ENCODE measurements at regions not wholly inside any gene's neighbourhood (a gene's known extent, or its start where the extent isn't known, plus 50 kb on each side); places are given as distances from the start of the nearest gene placed in this dataset.
"Not testable (repeated sequence)": the region's sequence is repeated elsewhere in the genome, so short reads cannot be mapped to it uniquely, and the experiment has no call there.

GRCh38 chr2:121065239-121065638 lies 219.8 kb downstream of the TFCP2L1 start:
- DNase-seq, result no peak

- no peak for DNase-seq
These were observed 218.5 kb downstream of the TFCP2L1 start for GRCh38 chr2:121066526-121066925.

DNA sequence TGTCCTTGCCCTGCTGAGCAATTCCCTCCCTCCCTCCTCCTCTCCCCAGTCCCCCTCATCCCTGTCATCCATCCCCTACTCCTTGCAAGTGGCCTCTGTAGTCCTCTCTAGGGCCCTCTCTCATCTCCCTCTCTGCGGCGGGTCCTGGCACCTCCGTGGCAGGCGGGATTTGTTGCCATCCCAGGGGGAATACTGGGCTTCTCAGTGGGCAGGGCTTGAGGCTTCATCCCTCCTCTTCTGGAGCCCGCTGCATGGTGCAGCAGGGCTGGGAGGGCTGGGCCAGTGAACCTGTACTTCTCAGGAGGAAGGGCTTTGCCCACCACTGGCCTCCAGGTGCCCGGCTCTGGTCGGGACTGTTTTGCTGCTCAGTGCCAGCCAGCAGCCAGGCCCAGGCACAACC lies 216.2 kb downstream of the TFCP2L1 start:
- no peak for DNase-seq

DNA sequence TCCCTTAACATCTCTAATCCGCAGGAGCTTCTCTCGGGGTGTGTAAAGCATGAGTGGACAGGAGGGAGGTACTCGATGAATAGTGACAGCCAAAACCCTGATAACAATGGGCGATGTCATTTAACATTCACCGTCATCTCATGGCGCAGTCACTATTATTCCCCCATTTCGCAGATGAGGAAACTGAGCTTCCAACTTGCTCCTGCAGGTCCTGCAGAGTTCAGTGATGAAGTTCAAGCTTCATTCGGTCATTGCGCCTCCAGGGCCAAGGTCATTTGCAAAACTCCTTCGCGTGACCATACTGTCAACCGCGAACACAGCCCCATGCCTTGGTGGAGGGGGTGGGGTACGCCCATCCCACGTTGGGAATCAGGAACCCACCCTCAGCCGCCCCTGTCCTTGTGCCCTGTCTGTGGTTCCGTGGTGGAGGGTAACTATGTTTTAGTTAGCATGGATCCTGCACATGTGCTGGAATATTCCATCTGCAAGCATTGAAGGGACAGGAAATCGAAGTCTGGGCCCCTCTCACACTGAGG lies 215.5 kb downstream of the TFCP2L1 start:
- no peak for DNase-seq

DNA sequence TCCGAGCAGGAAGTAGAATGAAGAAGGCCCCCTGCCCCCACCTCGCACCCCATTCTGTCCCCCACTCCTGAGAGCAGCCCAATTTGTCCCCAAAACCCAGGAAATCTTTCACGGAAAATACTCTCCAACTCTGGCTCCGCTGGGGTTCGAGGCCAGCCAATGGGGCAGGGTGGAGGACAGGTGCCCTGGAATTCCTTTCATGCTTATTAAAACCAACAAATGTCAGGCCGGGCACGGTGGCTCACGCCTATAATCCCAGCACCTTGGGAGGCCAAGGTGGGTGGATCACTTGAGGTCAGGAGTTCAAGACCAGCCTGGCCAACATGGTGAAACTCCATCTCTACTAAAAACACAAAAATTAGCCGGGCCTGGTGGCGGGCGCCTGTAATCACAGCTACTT lies 214.9 kb downstream of the TFCP2L1 start:
- not testable (repeated sequence) for DNase-seq

DNA sequence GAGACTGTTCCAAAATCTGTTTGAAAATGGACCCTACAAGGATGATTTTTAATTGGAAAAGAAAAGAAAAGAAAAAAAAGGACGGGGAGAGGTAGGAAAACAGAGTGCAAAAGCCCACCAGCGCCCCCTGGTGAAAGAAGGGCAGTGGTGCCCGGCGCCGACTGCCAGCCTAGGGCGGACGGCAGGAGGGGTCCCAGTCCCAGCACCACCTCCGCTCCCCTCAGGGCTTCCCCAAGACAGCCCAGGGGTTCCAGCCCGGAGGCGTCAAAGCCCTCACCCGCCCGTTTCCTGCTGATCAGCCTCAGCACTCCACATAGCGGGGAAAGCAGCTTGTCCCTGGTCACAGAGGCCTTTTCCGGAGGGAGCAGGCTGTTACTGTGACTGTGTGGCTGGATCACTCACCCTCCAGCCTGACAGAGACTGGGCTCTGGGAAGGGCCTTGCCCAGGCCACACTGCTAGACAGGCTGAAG lies 213.9 kb downstream of the TFCP2L1 start:
- DNase-seq, result peak; percentile 62

- DNase-seq, result no peak
These were observed 212.2 kb downstream of the TFCP2L1 start for GRCh38 chr2:121072784-121073183.

GRCh38 chr2:121073320-121074210 lies 211.4 kb downstream of the TFCP2L1 start:
- DNase-seq, result no peak

DNA sequence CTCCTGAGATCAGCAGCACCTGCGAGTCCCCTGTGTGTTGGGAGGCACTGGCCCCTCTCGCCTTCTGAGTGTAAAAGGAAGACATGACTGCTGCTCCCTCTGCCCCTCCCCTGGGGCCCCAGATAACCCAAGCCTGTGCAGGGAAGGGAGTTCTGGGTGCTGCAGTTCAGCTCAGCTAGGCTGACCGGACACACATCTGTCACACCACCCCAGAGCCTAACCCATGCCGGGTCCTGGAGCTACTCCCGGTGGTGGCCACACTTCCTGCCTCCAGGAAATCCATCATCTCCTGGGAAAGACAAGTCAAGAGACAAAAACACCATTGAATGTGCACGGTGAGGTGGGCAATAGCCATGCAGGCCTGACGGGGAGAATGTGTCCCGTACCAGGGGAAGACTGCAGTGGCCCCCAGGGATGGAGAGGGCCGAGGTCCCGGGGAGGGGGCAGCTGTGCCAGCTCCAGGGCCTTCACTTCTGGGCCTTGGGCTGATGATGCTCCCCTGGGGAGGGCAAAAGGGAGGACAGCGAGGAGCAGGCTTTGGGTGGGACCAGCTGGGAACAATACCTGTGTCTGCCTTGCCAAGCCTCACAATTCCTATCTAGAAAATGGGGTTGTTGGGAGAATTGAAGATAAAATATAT lies 210.6 kb downstream of the TFCP2L1 start:
- DNase-seq, result peak; percentile 21

GRCh38 chr2:121075006-121075551 lies 209.9 kb downstream of the TFCP2L1 start:
- DNase-seq, result peak; percentile 50

DNA sequence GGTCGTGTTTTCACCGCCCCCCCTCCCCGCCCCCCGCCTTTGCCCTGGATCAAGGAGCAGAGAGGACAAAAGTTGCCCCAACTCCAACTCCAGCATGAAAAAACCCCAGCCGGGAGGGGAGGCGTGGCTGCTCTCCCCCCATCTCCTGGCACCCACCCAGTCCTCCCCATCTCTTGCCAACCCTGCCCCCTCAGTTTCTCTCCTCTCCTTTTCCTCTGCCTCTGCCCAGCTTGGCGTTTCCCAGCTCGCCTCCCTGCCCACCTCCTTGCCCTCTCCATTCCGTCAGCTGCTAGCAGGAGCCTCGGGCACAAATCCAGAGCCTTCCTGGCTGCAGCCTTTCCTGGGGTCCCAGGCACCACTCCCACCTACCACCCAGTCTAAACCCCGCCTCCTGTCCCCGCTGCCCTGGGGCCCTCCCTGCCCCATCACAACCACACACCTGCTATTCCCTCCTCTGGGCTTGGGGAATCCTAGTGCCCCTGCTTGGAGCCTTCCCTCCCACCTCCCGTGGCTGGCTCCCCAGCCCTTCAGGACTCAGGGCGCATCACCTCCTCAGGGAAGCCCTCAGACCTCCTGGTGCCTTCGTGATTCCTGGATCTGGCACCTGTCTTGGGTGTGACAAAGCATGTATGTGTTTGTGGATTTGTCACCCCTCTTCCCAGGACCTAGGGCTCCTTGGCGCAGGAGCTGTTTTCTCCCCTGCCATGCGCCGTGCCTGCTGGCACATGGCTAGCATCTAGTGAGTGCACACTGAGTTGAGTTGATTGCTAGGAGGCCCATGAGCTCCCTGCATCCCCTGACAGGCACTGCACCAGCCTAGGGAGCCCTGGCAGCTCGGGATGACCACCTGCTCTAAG lies 209.1 kb downstream of the TFCP2L1 start:
- no peak for DNase-seq

- no peak for DNase-seq
These were observed 208.5 kb downstream of the TFCP2L1 start for GRCh38 chr2:121076498-121076820.

- peak; percentile 81 for DNase-seq
These were observed 208.0 kb downstream of the TFCP2L1 start for GRCh38 chr2:121076885-121077549.

DNA sequence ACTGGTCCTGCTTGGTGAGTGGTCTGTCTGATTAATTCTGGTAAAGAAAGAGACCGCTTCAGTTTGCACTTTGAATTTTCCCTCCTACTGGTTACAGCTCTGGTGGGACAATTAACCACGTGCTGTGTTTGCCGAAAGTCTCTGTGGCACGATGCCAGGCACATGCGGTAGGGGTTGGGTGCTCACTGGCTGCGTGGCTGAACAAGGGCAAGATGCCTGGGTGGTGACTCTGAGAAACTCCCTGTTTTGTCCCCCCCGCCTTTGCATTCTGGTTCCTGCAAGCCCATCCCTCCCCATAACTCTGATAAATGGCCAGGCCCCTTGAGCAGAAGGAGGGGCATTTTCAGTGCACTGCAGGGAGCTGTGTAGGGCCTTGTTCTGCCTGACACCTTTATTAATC lies 206.1 kb downstream of the TFCP2L1 start:
- peak; percentile 62 for DNase-seq

- DNase-seq, result peak; percentile 52
These were observed 204.8 kb downstream of the TFCP2L1 start for GRCh38 chr2:121080013-121080772.

GRCh38 chr2:121081701-121082100 lies 203.3 kb downstream of the TFCP2L1 start:
- DNase-seq, result no peak

GRCh38 chr2:121082191-121082590 lies 202.8 kb downstream of the TFCP2L1 start:
- DNase-seq, result no peak

GRCh38 chr2:121084130-121084680 lies 200.8 kb downstream of the TFCP2L1 start:
- no peak for DNase-seq

DNA sequence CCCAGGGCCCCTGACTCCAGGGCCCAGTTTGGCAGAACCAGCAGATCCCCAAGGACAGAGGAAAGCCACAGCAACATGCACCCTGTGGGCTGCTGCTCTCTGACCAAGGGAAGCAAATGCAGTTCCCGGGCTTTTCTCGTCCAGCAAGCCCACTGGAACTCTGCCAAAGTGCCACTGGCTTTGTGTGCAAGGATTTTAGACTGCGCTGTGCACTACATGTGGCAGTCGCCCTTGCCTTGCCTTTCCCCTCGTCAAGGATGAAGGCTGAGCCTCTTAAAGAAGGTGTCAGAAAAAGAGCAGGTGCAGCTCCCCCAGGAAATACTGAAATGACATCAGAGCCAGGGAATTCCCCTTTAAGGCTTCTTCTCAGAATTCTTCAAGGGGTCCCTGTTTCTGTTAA lies 199.2 kb downstream of the TFCP2L1 start:
- DNase-seq, result peak; percentile 33

DNA sequence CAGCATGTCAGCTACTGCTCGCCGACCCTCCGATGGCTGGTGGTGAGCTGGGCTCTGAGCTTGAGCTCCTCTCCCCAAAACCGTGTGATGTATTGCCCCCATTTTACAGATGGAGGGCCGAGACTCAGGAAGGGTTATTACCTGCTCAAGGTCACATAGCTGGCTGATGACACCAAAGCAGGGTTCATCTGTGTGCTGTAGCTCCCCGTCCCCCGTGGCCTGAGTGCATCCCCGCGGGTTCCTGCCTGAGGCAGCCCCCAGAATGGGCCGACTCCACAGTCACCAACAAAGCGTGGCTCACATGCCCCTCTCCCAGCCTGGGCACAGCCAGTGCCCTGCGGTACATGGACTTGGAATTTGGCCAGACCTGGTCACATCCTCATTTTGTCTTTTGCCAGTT lies 198.6 kb downstream of the TFCP2L1 start:
- DNase-seq, result peak; percentile 27

DNA sequence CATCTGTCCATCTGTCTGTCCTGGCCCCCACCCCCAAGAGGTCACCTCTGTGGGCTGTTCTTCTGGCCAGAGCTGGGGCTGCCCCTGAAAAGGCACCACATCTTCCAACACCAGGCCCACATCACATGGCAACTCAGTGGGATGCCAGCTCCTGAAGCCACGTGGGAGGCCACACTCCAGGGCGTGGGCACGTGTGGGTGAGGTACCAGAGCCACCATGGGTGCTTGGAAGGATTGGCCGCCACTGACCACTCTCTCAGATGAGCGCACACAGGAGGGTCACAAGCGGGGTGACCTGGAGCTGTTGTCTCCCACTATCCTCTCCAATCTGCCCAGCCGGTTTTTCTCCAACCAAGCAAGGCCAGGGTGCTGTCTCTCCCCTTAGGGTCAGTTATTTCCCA lies 197.9 kb downstream of the TFCP2L1 start:
- no peak for DNase-seq

Data from RPMI8226 (cell line).